IPS DF 6.9 (cell line): ENCODE measurements at regions not wholly inside any gene's neighbourhood (a gene's known extent, or its start where the extent isn't known, plus 50 kb on each side); places are given as distances from the start of the nearest gene placed in this dataset.

Experiments used
- DNase-seq: peaks from one replicate; pipeline ENCODE4 v3.0.0-alpha.2; 2013; ENCODE audit warnings: low read depth, low spot score
- H3K27ac ChIP-seq: one replicate; pipeline ENCODE4 v1.5.1; 2013; ENCODE audit warnings: low read length, control low read depth
- H3K27me3 ChIP-seq: 2 replicates; pipeline ENCODE4 v1.6.1; 2013; ENCODE audit warnings: mild to moderate bottlenecking, low read length; ENCODE audit not compliant: control insufficient read depth, insufficient read depth
- H3K36me3 ChIP-seq: 2 replicates; pipeline ENCODE4 v1.6.1; 2013; ENCODE audit warnings: low read length; ENCODE audit not compliant: control insufficient read depth, insufficient read depth
- H3K4me1 ChIP-seq: 2 replicates; pipeline ENCODE4 v1.6.1; 2013; ENCODE audit warnings: low read length; ENCODE audit not compliant: control insufficient read depth, insufficient read depth
- H3K4me3 ChIP-seq: 2 replicates; pipeline ENCODE4 v1.5.1; 2013; ENCODE audit warnings: mild to moderate bottlenecking, low read length
- H3K9me3 ChIP-seq: 2 replicates; pipeline ENCODE4 v1.6.1; 2013; ENCODE audit warnings: low read length, inconsistent platforms; ENCODE audit not compliant: control insufficient read depth, insufficient read depth
- WGBS: extraction: QIAGEN DNeasy Blood & Tissue Kit; methylation state at CpG from one replicate; pipeline ENCODE4 v1.1.7; 2013; ENCODE audit warnings: mixed read lengths, missing lambda C conversion rate; ENCODE audit not compliant: insufficient read length, insufficient coverage; 5-methylcytosine and 5-hydroxymethylcytosine counted together

- Histone ChIP-seq H3K4me1 (no peaks in the 10 kb centered on the region), H3K9me3 (no peaks in the 10 kb centered on the region), H3K27me3 (no peaks in the 10 kb centered on the region), H3K36me3 (no peaks in the 10 kb centered on the region), H3K27ac (no peak overlapping the region), H3K4me3 (no peak overlapping the region)
- DNase-seq, result no peak
- WGBS, result no CpG with 5 or more reads among the region's 3 CpGs
These were observed 177.8 kb upstream of the GAP43 start for GRCh38 chr3:115445559-115445958.

- Histone ChIP-seq H3K36me3 (no peaks in the 10 kb centered on the region), H3K27ac (no peak overlapping the region), H3K4me1 (no peaks in the 10 kb centered on the region), H3K4me3 (no peak overlapping the region), H3K27me3 (no peaks in the 10 kb centered on the region), H3K9me3 (no peaks in the 10 kb centered on the region)
- no CpG with 5 or more reads among the region's 2 CpGs for WGBS
- DNase-seq, result no peak
These were observed 174.5 kb upstream of the GAP43 start for GRCh38 chr3:115448851-115449250.

GRCh38 chr3:115450036-115450435 is 173.3 kb upstream of the GAP43 start:
- Histone ChIP-seq H3K9me3 (no peaks in the 10 kb centered on the region), H3K4me3 (no peak overlapping the region), H3K4me1 (no peaks in the 10 kb centered on the region), H3K27me3 (no peaks in the 10 kb centered on the region), H3K36me3 (no peaks in the 10 kb centered on the region), H3K27ac (no peak overlapping the region)
- no CpG with 5 or more reads among the region's 4 CpGs for WGBS
- DNase-seq, result no peak

GRCh38 chr3:115464036-115464435 is 159.3 kb upstream of the GAP43 start:
- DNase-seq, result no peak
- WGBS, result no CpG with 5 or more reads among the region's 2 CpGs
- no peaks in the 10 kb centered on the region for H3K36me3 ChIP-seq
- H3K27ac ChIP-seq, result no peak overlapping the region
- H3K27me3 ChIP-seq, result no peaks in the 10 kb centered on the region
- no peak overlapping the region for H3K4me3 ChIP-seq
- no peaks in the 10 kb centered on the region for H3K4me1 ChIP-seq
- H3K9me3 ChIP-seq, result no peaks in the 10 kb centered on the region

GRCh38 chr3:115469649-115470048 is 153.7 kb upstream of the GAP43 start:
- Histone ChIP-seq H3K27ac (no peak overlapping the region), H3K36me3 (no peaks in the 10 kb centered on the region), H3K27me3 (no peaks in the 10 kb centered on the region), H3K4me1 (no peaks in the 10 kb centered on the region), H3K4me3 (no peak overlapping the region), H3K9me3 (no peaks in the 10 kb centered on the region)
- no CpG with 5 or more reads among the region's 3 CpGs for WGBS
- no peak for DNase-seq

GRCh38 chr3:115470254-115470653 is 153.1 kb upstream of the GAP43 start:
- DNase-seq, result no peak
- no peaks in the 10 kb centered on the region for H3K27me3 ChIP-seq
- H3K27ac ChIP-seq, result no peak overlapping the region
- H3K4me3 ChIP-seq, result no peak overlapping the region
- no peaks in the 10 kb centered on the region for H3K4me1 ChIP-seq
- H3K9me3 ChIP-seq, result no peaks in the 10 kb centered on the region
- no peaks in the 10 kb centered on the region for H3K36me3 ChIP-seq
- WGBS, result no CpG with 5 or more reads among the region's 3 CpGs

DNA sequence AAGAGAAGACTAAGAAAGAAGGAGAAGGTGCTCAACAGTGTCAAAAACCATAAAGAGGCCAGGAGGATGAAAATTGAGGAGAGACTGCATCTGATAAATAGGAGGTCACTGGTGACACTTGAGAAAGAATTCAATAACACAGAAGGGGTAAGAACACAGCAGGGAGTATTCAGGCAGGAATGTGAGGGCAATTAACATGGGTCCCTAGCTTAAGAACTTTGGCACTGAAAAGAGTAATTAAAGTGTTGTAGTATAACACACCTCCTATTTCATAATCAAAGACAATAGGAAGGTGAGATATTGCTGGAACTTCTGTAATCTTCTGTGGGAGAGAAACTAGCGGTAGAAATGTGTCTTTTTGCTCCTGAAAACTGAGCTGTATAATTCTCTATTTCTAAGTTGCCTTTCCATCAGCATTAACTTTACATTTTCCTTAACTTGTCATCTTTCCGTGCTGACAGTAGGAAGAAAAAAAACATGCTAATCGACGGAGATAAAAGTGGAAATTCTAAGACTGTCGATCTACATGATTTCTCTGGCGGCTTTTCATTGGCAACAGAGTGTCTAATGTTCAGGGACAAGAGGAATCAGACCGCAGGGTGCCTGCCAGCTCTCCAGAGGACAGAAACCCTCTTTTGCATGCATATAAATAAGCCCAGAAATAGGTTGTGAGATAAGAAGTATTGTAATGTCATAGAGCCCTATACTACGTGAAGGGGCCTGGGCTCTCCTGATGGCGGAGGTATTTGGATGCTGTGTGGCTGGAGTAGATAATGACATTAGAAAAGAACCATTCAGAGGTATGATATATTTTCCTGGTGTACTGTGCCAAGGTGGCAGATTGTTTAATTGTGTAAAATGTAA is 147.9 kb upstream of the GAP43 start:
- no peaks in the 10 kb centered on the region for H3K9me3 ChIP-seq
- H3K27me3 ChIP-seq, result no peaks in the 10 kb centered on the region
- WGBS, result no CpG with 5 or more reads among the region's 9 CpGs
- H3K4me3 ChIP-seq, result no peak overlapping the region
- H3K27ac ChIP-seq, result no peak overlapping the region
- H3K36me3 ChIP-seq, result no peaks in the 10 kb centered on the region
- no peak for DNase-seq
- H3K4me1 ChIP-seq, result no peaks in the 10 kb centered on the region

- DNase-seq, result no peak
- Histone ChIP-seq H3K9me3 (no peaks in the 10 kb centered on the region), H3K4me1 (no peaks in the 10 kb centered on the region), H3K4me3 (no peak overlapping the region), H3K27ac (no peak overlapping the region), H3K27me3 (no peaks in the 10 kb centered on the region), H3K36me3 (no peaks in the 10 kb centered on the region)
These were observed 146.8 kb upstream of the GAP43 start for GRCh38 chr3:115476472-115476871.

DNA sequence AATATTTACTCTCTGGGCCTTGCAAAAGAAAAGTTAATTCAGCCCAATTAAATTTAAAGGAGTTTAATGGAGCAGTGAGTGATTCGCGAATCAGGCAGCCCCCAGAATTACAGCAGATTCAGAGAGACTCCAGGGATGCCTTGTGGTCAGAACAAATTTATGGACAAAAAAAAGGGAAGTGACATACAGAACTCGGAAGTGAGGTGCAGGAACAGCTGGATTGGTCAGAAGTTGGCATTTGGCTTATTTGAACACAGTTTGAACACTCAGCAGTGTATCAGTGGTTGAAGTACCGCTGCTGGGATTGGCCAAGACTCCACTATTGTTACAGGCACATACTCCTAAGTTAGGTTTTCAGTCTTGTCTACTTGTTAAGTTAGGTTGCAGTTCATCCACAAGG is 145.0 kb upstream of the GAP43 start:
- no peak overlapping the region for H3K4me3 ChIP-seq
- no peak overlapping the region for H3K27ac ChIP-seq
- H3K36me3 ChIP-seq, result no peaks in the 10 kb centered on the region
- H3K4me1 ChIP-seq, result no peaks in the 10 kb centered on the region
- no peak for DNase-seq
- H3K27me3 ChIP-seq, result no peaks in the 10 kb centered on the region
- H3K9me3 ChIP-seq, result no peaks in the 10 kb centered on the region
- WGBS, result no CpG with 5 or more reads among the region's 4 CpGs

DNA sequence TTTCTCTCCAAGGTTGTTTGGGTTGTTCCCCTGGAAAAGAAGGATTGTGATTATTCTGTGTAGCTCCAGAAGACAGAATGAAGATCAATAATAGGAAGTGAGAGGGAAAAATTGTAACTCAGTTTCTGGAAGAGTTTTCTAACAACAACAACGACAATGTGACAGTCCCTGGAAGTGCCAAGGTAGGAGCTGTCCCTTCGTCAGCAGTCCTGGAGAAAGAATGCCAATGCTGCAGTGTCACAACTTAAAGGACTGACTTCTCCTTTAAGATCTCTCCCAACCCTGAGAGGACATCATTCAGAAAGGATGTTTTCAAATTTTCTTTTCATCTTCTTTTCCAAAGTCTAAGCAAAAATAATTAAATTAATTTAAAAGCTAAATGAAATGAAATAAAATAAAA is 136.4 kb upstream of the GAP43 start:
- WGBS, result no CpG with 5 or more reads among the region's 2 CpGs
- Histone ChIP-seq H3K4me3 (no peak overlapping the region), H3K9me3 (no peaks in the 10 kb centered on the region), H3K36me3 (no peaks in the 10 kb centered on the region), H3K4me1 (no peaks in the 10 kb centered on the region), H3K27me3 (no peaks in the 10 kb centered on the region), H3K27ac (no peak overlapping the region)
- no peak for DNase-seq

DNA sequence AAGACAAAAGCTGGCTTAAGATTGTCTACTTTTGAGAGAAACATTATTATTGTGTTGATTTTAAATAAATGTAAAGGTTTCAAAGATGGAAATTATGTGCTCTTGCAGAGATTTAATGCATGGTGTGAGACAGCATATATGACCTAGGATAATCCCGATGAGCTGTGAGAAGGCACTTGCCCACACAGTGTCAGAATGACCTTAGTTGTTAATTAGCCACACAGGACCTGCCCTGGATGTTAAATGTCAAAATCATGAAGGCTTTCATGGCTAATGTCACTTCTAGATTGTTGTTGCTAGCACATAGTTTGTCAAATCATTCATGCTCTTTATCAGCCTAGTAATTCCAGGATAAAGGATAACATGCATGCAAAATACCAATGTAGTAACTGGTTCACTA is 135.3 kb upstream of the GAP43 start:
- no peaks in the 10 kb centered on the region for H3K9me3 ChIP-seq
- H3K4me1 ChIP-seq, result no peaks in the 10 kb centered on the region
- no peaks in the 10 kb centered on the region for H3K36me3 ChIP-seq
- H3K27me3 ChIP-seq, result no peaks in the 10 kb centered on the region
- DNase-seq, result no peak
- H3K27ac ChIP-seq, result no peak overlapping the region
- no CpG with 5 or more reads among the region's 1 CpG for WGBS
- no peak overlapping the region for H3K4me3 ChIP-seq
